ENCODE measurements at regions not wholly inside any gene's neighbourhood (a gene's known extent, or its start where the extent isn't known, plus 50 kb on each side); places are given as distances from the start of the nearest gene placed in this dataset.

DNA sequence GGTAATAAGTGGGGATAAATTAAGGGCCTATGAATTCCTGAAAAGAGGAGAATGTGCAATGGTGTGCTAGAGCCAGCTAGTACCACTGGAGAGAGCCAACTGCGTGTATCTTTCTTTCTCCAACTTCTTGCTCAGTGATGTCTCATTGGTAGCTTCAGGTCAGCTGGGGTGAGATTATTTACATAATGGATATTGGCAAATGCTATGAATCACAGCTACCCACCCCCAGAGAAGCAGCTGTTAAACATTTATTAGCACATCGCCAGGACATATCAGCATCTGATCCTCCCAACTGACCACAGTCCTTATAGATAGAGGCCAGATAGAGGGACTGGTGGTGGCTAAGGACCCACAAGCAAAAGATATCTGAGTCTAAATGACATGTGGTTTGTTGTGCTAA is 421.3 kb downstream of the ACTL7B start:
- Histone ChIP-seq H3K9ac (ENCODE audit: extremely low read depth, insufficient read length, low read length) (no peak overlapping the region), H2BK5ac (ENCODE audit: insufficient read length, low read length) (no peak overlapping the region), H4K91ac (ENCODE audit: insufficient read length, low read depth, low read length) (no peak overlapping the region), H3K23me2 (ENCODE audit: insufficient read length, low read depth, low read length, poor library complexity, severe bottlenecking) (no peaks in the 10 kb centered on the region), H3K56ac (ENCODE audit: insufficient read length, low read depth, low read length) (no peak overlapping the region), H3K18ac (ENCODE audit: insufficient read length, low read depth, low read length) (no peak overlapping the region), H3K27me3 (ENCODE audit: insufficient read depth, low read length) (no peaks in the 10 kb centered on the region), H2BK120ac (ENCODE audit: low read depth, low read length, poor library complexity, severe bottlenecking) (no peak overlapping the region), H3K23ac (ENCODE audit: insufficient read length, low read depth, low read length) (no peak overlapping the region), H4K8ac (replicated peaks; ENCODE audit: insufficient read length, low read depth, low read length) (no peak overlapping the region), H3K4me1 (ENCODE audit: insufficient read depth, low read length) (no peaks in the 10 kb centered on the region), H3K27ac (ENCODE audit: insufficient read length, low read depth, low read length) (no peak overlapping the region), H2BK20ac (ENCODE audit: low read depth, low read length, poor library complexity, severe bottlenecking) (no peak overlapping the region), H3K14ac (ENCODE audit: insufficient read depth, low read length) (no peak overlapping the region), H2AFZ (ENCODE audit: low read length) (no peak overlapping the region), H2BK15ac (ENCODE audit: low read depth, low read length) (no peak overlapping the region), H3K79me1 (ENCODE audit: insufficient read depth, low read depth, low read length, poor library complexity, severe bottlenecking) (no peaks in the 10 kb centered on the region), H3K4ac (ENCODE audit: low read depth, low read length) (no peak overlapping the region), H3T11ph (ENCODE audit: low read length) (no peak overlapping the region), H4K5ac (ENCODE audit: insufficient read length, low read depth, low read length) (no peak overlapping the region), H3K79me2 (ENCODE audit: insufficient read depth, low read length) (no peaks in the 10 kb centered on the region), H4K20me1 (ENCODE audit: control insufficient read depth, insufficient read depth, insufficient read length) (no peaks in the 10 kb centered on the region), H2AK5ac (ENCODE audit: insufficient read length, low read length) (no peak overlapping the region), H3K9me3 (ENCODE audit: control insufficient read depth, low read depth, low read length) (no peaks in the 10 kb centered on the region), H2BK12ac (ENCODE audit: insufficient read length, low read depth, low read length) (no peak overlapping the region), H3K4me2 (ENCODE audit: insufficient read depth, insufficient read length, low read length) (no peak overlapping the region)
- H3K36me3 Mint-ChIP-seq (ENCODE audit: insufficient read depth in 1 of 3, low read depth in 3 of 3): peaks cover 0 to 9% (median 3%) of the 10 kb centered on the region in 3 experiments; a peak in 2 of 7 replicates
- no peak overlapping the region for H3K27ac Mint-ChIP-seq
- no CpG with 5 or more reads among the region's 2 CpGs for WGBS (ENCODE audit: extremely low coverage, insufficient read length, low lambda C conversion rate)
- H3K4me1 Mint-ChIP-seq: no peaks in the 10 kb centered on the region
- no peaks in the 10 kb centered on the region; the same call in 1 of the 2 replicates for H3K27me3 Mint-ChIP-seq (ENCODE audit: low read depth)
- TF ChIP-seq, protein P1, sequence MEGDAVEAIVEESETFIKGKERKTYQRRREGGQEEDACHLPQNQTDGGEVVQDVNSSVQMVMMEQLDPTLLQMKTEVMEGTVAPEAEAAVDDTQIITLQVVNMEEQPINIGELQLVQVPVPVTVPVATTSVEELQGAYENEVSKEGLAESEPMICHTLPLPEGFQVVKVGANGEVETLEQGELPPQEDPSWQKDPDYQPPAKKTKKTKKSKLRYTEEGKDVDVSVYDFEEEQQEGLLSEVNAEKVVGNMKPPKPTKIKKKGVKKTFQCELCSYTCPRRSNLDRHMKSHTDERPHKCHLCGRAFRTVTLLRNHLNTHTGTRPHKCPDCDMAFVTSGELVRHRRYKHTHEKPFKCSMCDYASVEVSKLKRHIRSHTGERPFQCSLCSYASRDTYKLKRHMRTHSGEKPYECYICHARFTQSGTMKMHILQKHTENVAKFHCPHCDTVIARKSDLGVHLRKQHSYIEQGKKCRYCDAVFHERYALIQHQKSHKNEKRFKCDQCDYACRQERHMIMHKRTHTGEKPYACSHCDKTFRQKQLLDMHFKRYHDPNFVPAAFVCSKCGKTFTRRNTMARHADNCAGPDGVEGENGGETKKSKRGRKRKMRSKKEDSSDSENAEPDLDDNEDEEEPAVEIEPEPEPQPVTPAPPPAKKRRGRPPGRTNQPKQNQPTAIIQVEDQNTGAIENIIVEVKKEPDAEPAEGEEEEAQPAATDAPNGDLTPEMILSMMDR (conservative IDR thresholded peaks at IDR 0.05): no peak
- peaks cover 8 to 9% of the 10 kb centered on the region in 2 experiments for H3K9me3 Mint-ChIP-seq
- DNase-seq: no peak
- H3K4me3 Mint-ChIP-seq: no peak overlapping the region
